ENCODE measurements at regions not wholly inside any gene's neighbourhood (a gene's known extent, or its start where the extent isn't known, plus 50 kb on each side); places are given as distances from the start of the nearest gene placed in this dataset.

GRCh38 chr12:60830381-60830780, 1234.6 kb downstream of the SLC16A7 start:
- Histone ChIP-seq H3K9me3 (ENCODE audit: control insufficient read depth, low read length) (no peaks in the 10 kb centered on the region), H3K27ac (ENCODE audit: low read length) (no peak overlapping the region), H3K4me3 (ENCODE audit: low read length) (no peak overlapping the region), H3K4me1 (ENCODE audit: control insufficient read depth, insufficient read depth, low read length) (no peaks in the 10 kb centered on the region), H3K27me3 (ENCODE audit: control insufficient read depth, insufficient read depth) (no peaks in the 10 kb centered on the region)
- 64% methylated on average over 2 of the region's 2 CpGs for WGBS
- intact Hi-C loops (cut with DNase I): no loop called here
- ATAC-seq (no peak), DNase-seq (no peak)

DNA sequence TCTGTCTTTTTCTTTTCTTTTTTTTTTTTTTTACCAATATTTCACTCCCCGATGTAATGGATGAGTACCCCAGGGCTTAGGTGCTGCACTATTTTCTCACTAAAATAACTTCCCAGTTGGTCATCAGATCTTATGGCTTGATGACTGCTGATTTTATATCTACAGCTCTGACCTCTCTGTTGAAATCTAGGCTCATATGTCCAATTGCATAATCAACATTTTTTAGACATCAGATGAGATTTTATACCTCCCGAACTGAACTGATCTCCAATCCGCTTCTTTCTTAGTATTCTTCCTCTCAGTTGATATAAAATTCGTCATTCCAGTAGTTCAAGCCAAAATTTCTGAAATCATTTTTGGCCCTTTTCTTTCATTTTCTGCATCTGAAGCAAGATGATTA, 1236.5 kb downstream of the SLC16A7 start:
- DNase-seq: no peak
- Histone ChIP-seq H3K4me1 (ENCODE audit: control insufficient read depth, insufficient read depth, low read length) (no peaks in the 10 kb centered on the region), H3K27ac (ENCODE audit: low read length) (no peak overlapping the region), H3K27me3 (ENCODE audit: control insufficient read depth, insufficient read depth) (no peaks in the 10 kb centered on the region), H3K9me3 (ENCODE audit: control insufficient read depth, low read length) (no peaks in the 10 kb centered on the region), H3K4me3 (ENCODE audit: low read length) (no peak overlapping the region)
- intact Hi-C loops (cut with DNase I): no loop called here
- WGBS: 76% methylated on average over 4 of the region's 4 CpGs
- ATAC-seq: no peak

- Histone ChIP-seq H3K4me3 (ENCODE audit: low read length) (no peak overlapping the region), H3K27ac (ENCODE audit: low read length) (no peak overlapping the region), H3K4me1 (ENCODE audit: control insufficient read depth, insufficient read depth, low read length) (no peaks in the 10 kb centered on the region), H3K9me3 (ENCODE audit: control insufficient read depth, low read length) (no peaks in the 10 kb centered on the region), H3K27me3 (ENCODE audit: control insufficient read depth, insufficient read depth) (no peaks in the 10 kb centered on the region)
- ATAC-seq (no peak), DNase-seq (no peak)
- intact Hi-C loops (cut with DNase I): no loop called here
These were observed 1238.5 kb downstream of the SLC16A7 start for GRCh38 chr12:60834372-60834771.

- Histone ChIP-seq H3K27ac (ENCODE audit: low read length) (no peak overlapping the region), H3K4me1 (ENCODE audit: control insufficient read depth, insufficient read depth, low read length) (no peaks in the 10 kb centered on the region), H3K9me3 (ENCODE audit: control insufficient read depth, low read length) (no peaks in the 10 kb centered on the region), H3K27me3 (ENCODE audit: control insufficient read depth, insufficient read depth) (no peaks in the 10 kb centered on the region), H3K4me3 (ENCODE audit: low read length) (no peak overlapping the region)
- DNase-seq (no peak), ATAC-seq (no peak)
- 79% methylated on average over 3 of the region's 3 CpGs for WGBS
- intact Hi-C loops (cut with DNase I): no loop called here
These were observed 1239.0 kb downstream of the SLC16A7 start for GRCh38 chr12:60834806-60835205.

- H3K4me3 ChIP-seq (ENCODE audit: low read length): no peak overlapping the region
- intact Hi-C loops (cut with DNase I): no loop called here
- ATAC-seq (no peak), DNase-seq (no peak)
- 86% methylated on average over 1 of the region's 1 CpG for WGBS
- no peaks in the 10 kb centered on the region for H3K4me1 ChIP-seq (ENCODE audit: control insufficient read depth, insufficient read depth, low read length)
- no peak overlapping the region for H3K27ac ChIP-seq (ENCODE audit: low read length)
- H3K9me3 ChIP-seq (ENCODE audit: control insufficient read depth, low read length): no peaks in the 10 kb centered on the region
- no peaks in the 10 kb centered on the region for H3K27me3 ChIP-seq (ENCODE audit: control insufficient read depth, insufficient read depth)
These were observed 1240.8 kb downstream of the SLC16A7 start for GRCh38 chr12:60836651-60837050.

GRCh38 chr12:60842181-60842580, 1246.4 kb downstream of the SLC16A7 start:
- intact Hi-C loops (cut with DNase I): no loop called here
- no peak for DNase-seq
- ATAC-seq: no peak
- H3K27ac ChIP-seq (ENCODE audit: low read length): no peak overlapping the region
- H3K27me3 ChIP-seq (ENCODE audit: control insufficient read depth, insufficient read depth): no peaks in the 10 kb centered on the region
- WGBS: 69% methylated on average over 2 of the region's 2 CpGs
- H3K4me1 ChIP-seq (ENCODE audit: control insufficient read depth, insufficient read depth, low read length): no peaks in the 10 kb centered on the region
- no peak overlapping the region for H3K4me3 ChIP-seq (ENCODE audit: low read length)
- no peaks in the 10 kb centered on the region for H3K9me3 ChIP-seq (ENCODE audit: control insufficient read depth, low read length)

DNA sequence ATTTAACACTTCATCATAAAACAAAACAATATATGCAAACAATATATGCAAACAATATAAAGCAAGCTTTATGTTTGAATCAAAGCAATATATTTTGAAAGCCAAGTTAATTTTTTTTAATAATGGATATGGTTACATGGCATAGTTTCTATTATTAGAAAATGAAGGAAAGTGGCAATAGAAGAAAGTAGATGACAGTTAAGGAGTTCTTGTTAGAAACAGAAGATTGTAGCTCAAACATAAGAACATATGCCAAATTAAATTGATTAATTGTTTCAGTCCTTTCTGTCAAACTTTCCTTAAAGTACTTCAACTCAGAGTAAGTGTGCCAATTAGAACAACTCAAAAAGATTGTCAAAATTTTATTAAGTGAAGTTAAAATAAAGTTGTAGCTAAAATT, 1248.3 kb downstream of the SLC16A7 start:
- DNase-seq: no peak
- ATAC-seq: no peak
- Histone ChIP-seq H3K27ac (ENCODE audit: low read length) (no peak overlapping the region), H3K4me3 (ENCODE audit: low read length) (no peak overlapping the region), H3K27me3 (ENCODE audit: control insufficient read depth, insufficient read depth) (no peaks in the 10 kb centered on the region), H3K4me1 (ENCODE audit: control insufficient read depth, insufficient read depth, low read length) (no peaks in the 10 kb centered on the region), H3K9me3 (ENCODE audit: control insufficient read depth, low read length) (no peaks in the 10 kb centered on the region)
- intact Hi-C loops (cut with DNase I): no loop called here

DNA sequence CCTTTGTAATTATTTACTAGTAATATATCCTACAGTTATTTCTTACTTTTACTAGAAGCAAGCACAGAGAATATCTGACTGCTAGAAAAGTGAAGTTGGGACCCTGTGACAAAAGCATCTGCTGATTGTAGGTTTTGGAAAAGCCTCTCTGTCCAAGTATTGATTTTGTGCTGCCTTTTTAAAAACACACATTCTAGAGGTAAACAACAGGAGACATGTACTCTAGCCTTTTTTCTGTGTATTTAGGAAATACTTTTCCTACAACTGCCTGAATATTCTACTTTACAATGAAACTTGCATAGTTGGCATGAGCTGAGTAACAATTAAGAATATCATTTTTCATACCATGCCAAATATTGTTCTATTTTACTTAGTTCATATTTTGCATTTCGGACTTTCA, 1249.0 kb downstream of the SLC16A7 start:
- H3K4me1 ChIP-seq (ENCODE audit: control insufficient read depth, insufficient read depth, low read length): no peaks in the 10 kb centered on the region
- no peaks in the 10 kb centered on the region for H3K27me3 ChIP-seq (ENCODE audit: control insufficient read depth, insufficient read depth)
- intact Hi-C loops (cut with DNase I): no loop called here
- DNase-seq: no peak
- 81% methylated on average over 1 of the region's 1 CpG for WGBS
- no peak overlapping the region for H3K4me3 ChIP-seq (ENCODE audit: low read length)
- no peak for ATAC-seq
- H3K9me3 ChIP-seq (ENCODE audit: control insufficient read depth, low read length): no peaks in the 10 kb centered on the region
- no peak overlapping the region for H3K27ac ChIP-seq (ENCODE audit: low read length)

GRCh38 chr12:60845696-60846095, 1249.9 kb downstream of the SLC16A7 start:
- Histone ChIP-seq H3K27me3 (ENCODE audit: control insufficient read depth, insufficient read depth) (no peaks in the 10 kb centered on the region), H3K4me1 (ENCODE audit: control insufficient read depth, insufficient read depth, low read length) (no peaks in the 10 kb centered on the region), H3K27ac (ENCODE audit: low read length) (no peak overlapping the region), H3K4me3 (ENCODE audit: low read length) (no peak overlapping the region), H3K9me3 (ENCODE audit: control insufficient read depth, low read length) (no peaks in the 10 kb centered on the region)
- DNase-seq (no peak), ATAC-seq (no peak)
- intact Hi-C loops (cut with DNase I): no loop called here
- 68% methylated on average over 4 of the region's 4 CpGs for WGBS

DNA sequence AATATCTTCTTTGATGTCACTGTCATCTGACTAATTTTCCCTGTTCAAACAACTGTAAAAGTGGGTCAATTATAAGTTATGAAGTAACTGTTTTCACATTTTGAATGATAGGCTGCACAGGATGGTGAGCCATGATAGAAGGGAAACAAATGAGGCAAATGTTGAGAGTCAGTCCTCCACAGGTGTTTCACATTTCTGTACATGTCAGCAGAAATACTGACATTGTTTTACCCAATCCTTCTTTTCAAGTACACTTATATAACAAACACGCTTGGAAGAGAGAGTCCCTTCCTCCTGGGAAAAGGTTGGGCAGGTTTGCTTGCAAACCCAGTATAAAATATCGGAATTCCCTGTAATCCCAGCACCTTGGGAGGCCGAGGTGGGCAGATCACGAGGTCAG, 1251.5 kb downstream of the SLC16A7 start:
- WGBS: 77% methylated on average over 4 of the region's 4 CpGs
- intact Hi-C loops (cut with DNase I): no loop called here
- no peak for ATAC-seq

GRCh38 chr12:60849723-60850122, 1253.9 kb downstream of the SLC16A7 start:
- no peaks in the 10 kb centered on the region for H3K27me3 ChIP-seq (ENCODE audit: control insufficient read depth, insufficient read depth)
- intact Hi-C loops (cut with DNase I): no loop called here
- H3K9me3 ChIP-seq (ENCODE audit: control insufficient read depth, low read length): no peaks in the 10 kb centered on the region
- 60% methylated on average over 3 of the region's 3 CpGs for WGBS
- H3K4me3 ChIP-seq (ENCODE audit: low read length): no peak overlapping the region
- no peak overlapping the region for H3K27ac ChIP-seq (ENCODE audit: low read length)
- DNase-seq (no peak), ATAC-seq (no peak)
- H3K4me1 ChIP-seq (ENCODE audit: control insufficient read depth, insufficient read depth, low read length): no peaks in the 10 kb centered on the region

More for the DNA sequence above, 1251.5 kb downstream of the SLC16A7 start:
- Histone ChIP-seq H3K27me3 (ENCODE audit: control insufficient read depth, insufficient read depth) (no peaks in the 10 kb centered on the region), H3K9me3 (ENCODE audit: control insufficient read depth, low read length) (no peaks in the 10 kb centered on the region), H3K4me3 (ENCODE audit: low read length) (no peak overlapping the region), H3K27ac (ENCODE audit: low read length) (no peak overlapping the region), H3K4me1 (ENCODE audit: control insufficient read depth, insufficient read depth, low read length) (no peaks in the 10 kb centered on the region)
- DNase-seq: no peak

DNA sequence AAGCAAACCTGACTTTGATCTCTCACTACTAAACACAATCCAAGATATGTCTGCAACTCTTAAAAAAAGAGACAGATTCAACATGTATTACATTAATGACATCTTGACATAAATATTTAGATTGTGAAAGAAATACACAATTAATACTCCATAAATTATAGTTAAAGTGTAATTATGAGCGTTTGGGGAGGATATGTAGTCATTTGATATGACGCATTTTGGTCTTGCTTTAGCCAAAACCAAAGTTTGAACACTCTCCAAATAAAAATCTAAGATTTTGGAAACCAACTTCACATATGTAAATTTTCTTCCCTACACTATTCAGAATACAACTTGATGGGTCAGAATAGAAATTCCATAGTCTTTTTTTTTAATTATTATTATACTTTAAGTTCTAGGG, 1257.6 kb downstream of the SLC16A7 start:
- intact Hi-C loops (cut with DNase I): no loop called here
- no peak overlapping the region for H3K27ac ChIP-seq (ENCODE audit: low read length)
- H3K9me3 ChIP-seq (ENCODE audit: control insufficient read depth, low read length): no peaks in the 10 kb centered on the region
- no peak for ATAC-seq
- no peak for DNase-seq
- no peaks in the 10 kb centered on the region for H3K27me3 ChIP-seq (ENCODE audit: control insufficient read depth, insufficient read depth)
- 49% methylated on average over 2 of the region's 2 CpGs for WGBS
- H3K4me3 ChIP-seq (ENCODE audit: low read length): no peak overlapping the region
- no peaks in the 10 kb centered on the region for H3K4me1 ChIP-seq (ENCODE audit: control insufficient read depth, insufficient read depth, low read length)
